Body of pancreas (tissue), 4 donors: ENCODE measurements at regions not wholly inside any gene's neighbourhood (a gene's known extent, or its start where the extent isn't known, plus 50 kb on each side); places are given as distances from the start of the nearest gene placed in this dataset.

Source experiments
- POLR2A ChIP-seq, 3 donors: fragments of 450-650 bp; IDR thresholded peaks; one replicate each; pipeline ENCODE4 v1.6.1; 2016; ENCODE audit warnings: antibody characterized with exemption in 3 of 3, mild to moderate bottlenecking in 2 of 3
- TF ChIP-seq, protein P1 (sequence below), 7 experiments: fragments of 450-650 bp in 4 of 7; fragments of 200-600 bp in 3 of 7; sonication (generic) in 3 of 7; IDR thresholded peaks; one replicate each; pipeline ENCODE4 v1.5.1; 2016 to 2019; ENCODE audit warnings: antibody characterized with exemption in 7 of 7

DNA sequence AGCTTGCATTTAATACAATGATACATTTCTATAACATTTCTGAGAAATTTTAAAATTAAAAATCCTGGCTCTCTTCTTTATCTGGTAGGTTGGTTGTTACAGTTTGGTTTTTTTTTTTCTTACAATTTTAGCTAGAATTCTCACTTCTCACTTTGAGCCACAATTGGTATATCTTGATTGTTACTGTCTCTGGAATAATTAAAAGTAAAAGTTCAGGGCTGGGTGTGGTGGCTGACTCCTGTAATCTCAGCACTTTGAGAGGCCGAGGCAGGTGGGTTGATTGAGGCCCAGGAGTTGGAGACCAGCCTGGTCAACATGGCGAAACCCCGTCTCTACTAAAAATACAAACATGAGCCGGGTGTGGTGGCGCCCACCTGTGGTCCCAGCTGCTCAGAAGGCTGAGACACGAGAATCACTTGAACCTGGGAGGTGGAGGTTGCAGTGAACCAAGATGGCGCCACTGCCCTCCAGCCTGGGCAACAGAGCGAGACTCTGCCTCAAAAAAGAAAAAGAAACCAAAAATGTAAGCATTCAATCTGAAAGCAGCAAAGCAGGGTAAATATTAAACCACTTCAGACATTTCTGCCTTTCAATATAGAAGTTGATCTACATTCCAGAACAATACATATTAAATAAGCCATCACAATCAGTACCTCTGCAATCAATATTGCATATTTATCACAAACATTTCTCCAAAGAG, 88.6 kb upstream of the PFKP start:
- TF ChIP-seq, protein P1, sequence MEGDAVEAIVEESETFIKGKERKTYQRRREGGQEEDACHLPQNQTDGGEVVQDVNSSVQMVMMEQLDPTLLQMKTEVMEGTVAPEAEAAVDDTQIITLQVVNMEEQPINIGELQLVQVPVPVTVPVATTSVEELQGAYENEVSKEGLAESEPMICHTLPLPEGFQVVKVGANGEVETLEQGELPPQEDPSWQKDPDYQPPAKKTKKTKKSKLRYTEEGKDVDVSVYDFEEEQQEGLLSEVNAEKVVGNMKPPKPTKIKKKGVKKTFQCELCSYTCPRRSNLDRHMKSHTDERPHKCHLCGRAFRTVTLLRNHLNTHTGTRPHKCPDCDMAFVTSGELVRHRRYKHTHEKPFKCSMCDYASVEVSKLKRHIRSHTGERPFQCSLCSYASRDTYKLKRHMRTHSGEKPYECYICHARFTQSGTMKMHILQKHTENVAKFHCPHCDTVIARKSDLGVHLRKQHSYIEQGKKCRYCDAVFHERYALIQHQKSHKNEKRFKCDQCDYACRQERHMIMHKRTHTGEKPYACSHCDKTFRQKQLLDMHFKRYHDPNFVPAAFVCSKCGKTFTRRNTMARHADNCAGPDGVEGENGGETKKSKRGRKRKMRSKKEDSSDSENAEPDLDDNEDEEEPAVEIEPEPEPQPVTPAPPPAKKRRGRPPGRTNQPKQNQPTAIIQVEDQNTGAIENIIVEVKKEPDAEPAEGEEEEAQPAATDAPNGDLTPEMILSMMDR (IDR thresholded peaks at IDR 0.05): no peak
- TF ChIP-seq POLR2A (IDR thresholded peaks at IDR 0.05): no peak
